PC-9 (cell line): ENCODE measurements at regions not wholly inside any gene's neighbourhood (a gene's known extent, or its start where the extent isn't known, plus 50 kb on each side); places are given as distances from the start of the nearest gene placed in this dataset.

Experiments used
- EZH2 ChIP-seq: fragments of 200-600 bp; sonication (generic); IDR thresholded peaks from 2 replicates; pipeline ENCODE4 v1.8.0; 2017; ENCODE audit warnings: antibody characterized with exemption, low read depth
- TF ChIP-seq, protein P1 (sequence below): fragments of 200-600 bp; sonication (generic); conservative IDR thresholded peaks from 2 replicates; pipeline ENCODE4 v1.6.1; 2017; ENCODE audit warnings: mixed run types, antibody characterized with exemption, mild to moderate bottlenecking, moderate library complexity

DNA sequence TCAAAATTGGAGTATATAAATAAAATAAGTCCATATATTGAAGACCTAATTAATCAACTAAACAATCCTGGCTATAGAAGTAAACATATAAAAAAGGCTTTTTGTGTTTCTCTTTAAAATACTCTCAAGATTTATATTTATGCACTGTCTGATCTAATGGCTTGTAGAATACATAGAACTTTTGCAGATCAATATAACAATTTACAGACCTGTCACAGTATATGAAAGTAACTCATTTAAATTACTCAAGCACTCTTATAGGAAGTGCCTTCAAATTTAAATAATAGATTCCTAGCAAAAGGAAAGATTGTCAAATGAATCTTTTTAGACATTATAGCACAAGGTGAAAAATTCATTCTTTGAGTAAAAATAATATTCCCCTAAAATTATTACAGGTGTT is 615.8 kb upstream of the RGS18 start:
- TF ChIP-seq, protein P1, sequence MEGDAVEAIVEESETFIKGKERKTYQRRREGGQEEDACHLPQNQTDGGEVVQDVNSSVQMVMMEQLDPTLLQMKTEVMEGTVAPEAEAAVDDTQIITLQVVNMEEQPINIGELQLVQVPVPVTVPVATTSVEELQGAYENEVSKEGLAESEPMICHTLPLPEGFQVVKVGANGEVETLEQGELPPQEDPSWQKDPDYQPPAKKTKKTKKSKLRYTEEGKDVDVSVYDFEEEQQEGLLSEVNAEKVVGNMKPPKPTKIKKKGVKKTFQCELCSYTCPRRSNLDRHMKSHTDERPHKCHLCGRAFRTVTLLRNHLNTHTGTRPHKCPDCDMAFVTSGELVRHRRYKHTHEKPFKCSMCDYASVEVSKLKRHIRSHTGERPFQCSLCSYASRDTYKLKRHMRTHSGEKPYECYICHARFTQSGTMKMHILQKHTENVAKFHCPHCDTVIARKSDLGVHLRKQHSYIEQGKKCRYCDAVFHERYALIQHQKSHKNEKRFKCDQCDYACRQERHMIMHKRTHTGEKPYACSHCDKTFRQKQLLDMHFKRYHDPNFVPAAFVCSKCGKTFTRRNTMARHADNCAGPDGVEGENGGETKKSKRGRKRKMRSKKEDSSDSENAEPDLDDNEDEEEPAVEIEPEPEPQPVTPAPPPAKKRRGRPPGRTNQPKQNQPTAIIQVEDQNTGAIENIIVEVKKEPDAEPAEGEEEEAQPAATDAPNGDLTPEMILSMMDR, result no peak
- TF ChIP-seq EZH2, result no peak
